MM.1S (cell line): ENCODE measurements at regions not wholly inside any gene's neighbourhood (a gene's known extent, or its start where the extent isn't known, plus 50 kb on each side); places are given as distances from the start of the nearest gene placed in this dataset.

Experiments
- CTCF ChIP-seq: fragments of 300-600 bp; sonication (generic); IDR thresholded peaks from 2 replicates; pipeline ENCODE4 v1.5.1; 2016; ENCODE audit warnings: antibody characterized with exemption, low read length, mixed read lengths
- EZH2 ChIP-seq: fragments of 300-600 bp; sonication (generic); optimal IDR thresholded peaks from 2 replicates; pipeline ENCODE3; 2017; ENCODE audit warnings: low read depth, mild to moderate bottlenecking, antibody characterized with exemption, low read length, mixed read lengths

GRCh38 chr4:19171832-19172231, 1079.9 kb upstream of the SLIT2 start:
- no peak for TF ChIP-seq CTCF
- TF ChIP-seq EZH2 = no peak
